ENCODE measurements at regions not wholly inside any gene's neighbourhood (a gene's known extent, or its start where the extent isn't known, plus 50 kb on each side); places are given as distances from the start of the nearest gene placed in this dataset.

DNA sequence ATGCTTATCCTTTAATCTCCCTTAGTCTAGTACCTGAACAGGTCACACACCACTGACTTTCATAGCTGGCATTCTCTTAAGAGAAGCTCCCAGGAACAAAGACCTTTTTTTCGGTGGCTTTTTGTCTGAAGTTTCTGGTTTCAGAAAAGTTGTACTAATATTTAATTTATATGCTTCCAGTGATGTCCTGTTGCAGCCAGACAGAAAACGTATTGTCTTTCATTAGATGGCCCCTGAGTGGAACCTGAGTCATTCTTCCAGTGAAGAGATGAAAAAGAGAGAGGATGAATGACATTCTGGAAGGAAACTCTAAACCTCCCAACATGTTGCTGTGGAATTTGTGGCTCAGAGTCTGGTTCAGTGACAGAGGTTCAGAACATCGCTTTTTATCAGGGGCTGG lies 274.8 kb upstream of the TAC1 start:
- TF ChIP-seq, protein P1, sequence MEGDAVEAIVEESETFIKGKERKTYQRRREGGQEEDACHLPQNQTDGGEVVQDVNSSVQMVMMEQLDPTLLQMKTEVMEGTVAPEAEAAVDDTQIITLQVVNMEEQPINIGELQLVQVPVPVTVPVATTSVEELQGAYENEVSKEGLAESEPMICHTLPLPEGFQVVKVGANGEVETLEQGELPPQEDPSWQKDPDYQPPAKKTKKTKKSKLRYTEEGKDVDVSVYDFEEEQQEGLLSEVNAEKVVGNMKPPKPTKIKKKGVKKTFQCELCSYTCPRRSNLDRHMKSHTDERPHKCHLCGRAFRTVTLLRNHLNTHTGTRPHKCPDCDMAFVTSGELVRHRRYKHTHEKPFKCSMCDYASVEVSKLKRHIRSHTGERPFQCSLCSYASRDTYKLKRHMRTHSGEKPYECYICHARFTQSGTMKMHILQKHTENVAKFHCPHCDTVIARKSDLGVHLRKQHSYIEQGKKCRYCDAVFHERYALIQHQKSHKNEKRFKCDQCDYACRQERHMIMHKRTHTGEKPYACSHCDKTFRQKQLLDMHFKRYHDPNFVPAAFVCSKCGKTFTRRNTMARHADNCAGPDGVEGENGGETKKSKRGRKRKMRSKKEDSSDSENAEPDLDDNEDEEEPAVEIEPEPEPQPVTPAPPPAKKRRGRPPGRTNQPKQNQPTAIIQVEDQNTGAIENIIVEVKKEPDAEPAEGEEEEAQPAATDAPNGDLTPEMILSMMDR (IDR thresholded peaks at IDR 0.05) = no peak
- no peak for TF ChIP-seq POLR2A (IDR thresholded peaks at IDR 0.05)
- no peak for DNase-seq (ENCODE audit: low spot score in 2 of 2)
- WGBS, 2 donors = 62 to 71% methylated on average over 3 of the region's 3 CpGs

DNA sequence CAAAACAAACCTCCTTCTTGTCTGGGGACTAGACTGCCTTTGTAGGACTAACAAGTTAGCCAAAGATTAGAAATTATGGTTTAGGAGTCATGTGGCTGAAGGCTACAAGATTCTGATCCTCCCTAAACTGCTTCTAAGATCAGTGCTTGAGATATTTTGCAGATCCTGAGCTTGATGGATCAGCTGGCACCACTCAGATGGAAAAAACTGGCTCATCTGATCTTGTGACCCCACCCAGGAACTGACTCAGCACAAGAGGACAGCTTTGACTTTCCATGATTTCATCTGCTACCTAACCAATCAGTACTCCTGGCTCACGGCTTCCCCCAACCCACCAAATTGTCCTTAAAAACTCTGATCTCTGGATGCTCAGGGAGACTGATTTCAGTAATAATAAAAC lies 271.5 kb upstream of the TAC1 start:
- TF ChIP-seq, protein P1 (IDR thresholded peaks at IDR 0.05) = no peak
- TF ChIP-seq POLR2A (IDR thresholded peaks at IDR 0.05) = no peak
- intact Hi-C loops (cut with DNase I; ENCODE audit: low total_unique reads) = no loop called here
- H3K4me3 ChIP-seq (ENCODE audit: low read depth, poor library complexity, severe bottlenecking) = no peak overlapping the region
- DNase-seq (ENCODE audit: low spot score in 2 of 2) = no peak
- WGBS, 2 donors = 90 to 94% methylated on average over 1 of the region's 1 CpG

More for the DNA sequence above, 274.8 kb upstream of the TAC1 start:
- intact Hi-C loops (cut with DNase I; ENCODE audit: low total_unique reads) = no loop called here
- no peak overlapping the region for H3K4me3 ChIP-seq (ENCODE audit: low read depth, poor library complexity, severe bottlenecking)

DNA sequence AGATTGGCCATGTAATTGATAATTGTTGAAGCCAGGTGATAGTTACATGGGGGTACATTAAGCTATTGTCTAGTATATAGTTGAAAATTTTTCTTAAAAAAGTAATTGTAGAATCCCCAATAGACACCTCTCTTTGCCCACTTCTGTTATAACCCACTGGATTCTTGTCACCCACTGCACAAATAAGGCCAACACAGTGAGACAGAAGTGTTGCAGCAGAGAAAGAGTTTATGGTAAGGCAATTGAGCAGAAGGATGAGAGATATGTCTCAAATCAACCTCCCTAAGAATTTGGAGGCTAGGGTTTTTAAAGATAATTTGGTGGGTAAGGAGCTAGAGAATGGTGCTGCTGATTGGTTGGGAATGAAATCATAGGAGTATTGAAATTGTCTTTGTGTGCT lies 270.3 kb upstream of the TAC1 start:
- intact Hi-C loops (cut with DNase I; ENCODE audit: low total_unique reads) = no loop called here
- no peak for DNase-seq (ENCODE audit: low spot score in 2 of 2)
- H3K4me3 ChIP-seq (ENCODE audit: low read depth, poor library complexity, severe bottlenecking) = no peak overlapping the region
- TF ChIP-seq POLR2A (IDR thresholded peaks at IDR 0.05) = no peak
- TF ChIP-seq, protein P1 (IDR thresholded peaks at IDR 0.05) = no peak

DNA sequence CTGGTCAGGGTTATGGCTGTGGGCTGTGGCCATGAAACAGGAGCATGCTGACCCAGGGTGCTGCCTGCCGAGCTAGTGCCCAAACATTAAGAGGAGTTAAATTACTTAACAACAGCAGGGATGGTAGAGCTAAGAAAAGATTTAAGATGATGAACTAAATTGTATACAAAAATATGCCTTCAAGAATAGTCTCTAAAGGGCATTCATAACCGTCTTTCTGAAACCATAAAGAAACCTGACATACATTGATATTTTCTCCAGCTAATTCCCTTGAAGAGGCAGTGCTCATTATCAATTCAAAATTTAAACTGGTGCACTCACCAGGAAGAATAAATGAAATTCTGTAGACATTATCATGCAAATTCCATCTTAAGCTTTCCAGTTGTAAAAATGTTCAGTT lies 265.8 kb upstream of the TAC1 start:
- intact Hi-C loops (cut with DNase I; ENCODE audit: low total_unique reads) = no loop called here

DNA sequence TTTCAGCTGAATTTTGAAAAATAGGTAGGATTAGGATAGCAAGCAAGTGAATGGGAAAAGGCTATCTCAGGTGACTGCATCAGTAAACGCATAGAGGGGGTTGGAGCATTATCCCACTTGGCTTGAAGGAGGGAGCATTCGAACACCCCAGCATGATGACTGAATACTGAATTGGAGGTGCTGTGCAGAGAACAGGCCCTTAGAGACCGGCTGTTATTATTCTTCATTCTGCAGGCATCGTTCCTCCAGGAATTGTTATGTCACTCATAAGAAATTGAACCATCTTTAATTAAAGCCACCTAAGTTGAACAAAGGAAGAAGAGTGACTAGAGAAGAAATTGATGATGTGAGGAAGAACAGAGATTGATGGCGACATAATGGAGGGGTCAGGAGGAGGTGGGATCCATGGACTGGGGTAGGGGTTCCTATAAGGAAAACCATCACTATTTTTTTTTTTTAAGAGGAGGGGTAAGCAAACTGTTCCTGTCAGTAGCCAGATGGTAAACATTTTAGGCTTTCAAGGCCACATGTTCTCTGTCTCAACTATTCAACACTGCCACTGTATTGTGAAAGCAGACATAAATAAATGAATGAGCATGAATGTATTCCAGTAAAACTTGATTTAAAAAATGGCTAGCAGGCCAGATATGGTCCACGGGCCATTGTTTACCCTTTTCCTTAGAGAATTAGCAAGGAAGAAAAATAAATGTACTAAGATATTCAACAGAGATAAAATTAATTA lies 264.7 kb upstream of the TAC1 start:
- no peak for DNase-seq (ENCODE audit: low spot score in 2 of 2)
- WGBS, 2 donors = 62 to 65% methylated on average over 6 of the region's 6 CpGs
- no peak for TF ChIP-seq POLR2A (IDR thresholded peaks at IDR 0.05)
- TF ChIP-seq, protein P1 (IDR thresholded peaks at IDR 0.05) = no peak
- H3K4me3 ChIP-seq (ENCODE audit: low read depth, poor library complexity, severe bottlenecking) = no peak overlapping the region
- intact Hi-C loops (cut with DNase I; ENCODE audit: low total_unique reads) = no loop called here

More for the DNA sequence above, 265.8 kb upstream of the TAC1 start:
- WGBS, 2 donors = 59 to 61% methylated on average over 2 of the region's 2 CpGs
- TF ChIP-seq, protein P1 (IDR thresholded peaks at IDR 0.05) = no peak
- no peak for TF ChIP-seq POLR2A (IDR thresholded peaks at IDR 0.05)
- DNase-seq (ENCODE audit: low spot score in 2 of 2) = no peak
- no peak overlapping the region for H3K4me3 ChIP-seq (ENCODE audit: low read depth, poor library complexity, severe bottlenecking)

DNA sequence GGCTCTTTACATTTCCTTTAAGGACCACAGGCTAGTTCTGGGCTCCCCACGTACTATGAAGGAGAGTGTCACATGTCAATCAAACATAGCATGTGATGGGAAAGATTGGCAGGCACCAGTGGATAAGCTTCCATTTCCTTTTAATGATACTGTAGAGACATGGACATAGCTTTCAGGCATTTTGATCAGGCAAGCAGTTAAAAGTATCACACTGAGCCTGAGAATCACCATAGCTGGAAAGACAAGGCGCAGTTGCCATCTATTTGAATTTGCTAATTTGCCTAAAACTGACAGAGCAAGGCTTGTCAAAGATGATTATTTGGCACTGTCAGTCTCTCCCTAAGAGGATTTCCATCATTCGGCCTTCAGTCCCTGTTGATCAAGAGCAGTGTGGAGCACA lies 263.4 kb upstream of the TAC1 start:
- 79 to 84% methylated on average over 3 of the region's 3 CpGs for WGBS, 2 donors
- no peak overlapping the region for H3K4me3 ChIP-seq (ENCODE audit: low read depth, poor library complexity, severe bottlenecking)
- no peak for DNase-seq (ENCODE audit: low spot score in 2 of 2)
- TF ChIP-seq POLR2A (IDR thresholded peaks at IDR 0.05) = no peak
- intact Hi-C loops (cut with DNase I; ENCODE audit: low total_unique reads) = no loop called here
